HG03280 (cell line): ENCODE measurements at regions not wholly inside any gene's neighbourhood (a gene's known extent, or its start where the extent isn't known, plus 50 kb on each side); places are given as distances from the start of the nearest gene placed in this dataset.
"Not testable (repeated sequence)": the region's sequence is repeated elsewhere in the genome, so short reads cannot be mapped to it uniquely, and the experiment has no call there.

Experiments used
- ATAC-seq: cut with Tn5 transposase; IDR thresholded peaks from one replicate; pipeline ENCODE4 v1.9.1; 2021; ENCODE audit warnings: mild to moderate bottlenecking, moderate library complexity; ENCODE audit not compliant: unreplicated experiment

DNA sequence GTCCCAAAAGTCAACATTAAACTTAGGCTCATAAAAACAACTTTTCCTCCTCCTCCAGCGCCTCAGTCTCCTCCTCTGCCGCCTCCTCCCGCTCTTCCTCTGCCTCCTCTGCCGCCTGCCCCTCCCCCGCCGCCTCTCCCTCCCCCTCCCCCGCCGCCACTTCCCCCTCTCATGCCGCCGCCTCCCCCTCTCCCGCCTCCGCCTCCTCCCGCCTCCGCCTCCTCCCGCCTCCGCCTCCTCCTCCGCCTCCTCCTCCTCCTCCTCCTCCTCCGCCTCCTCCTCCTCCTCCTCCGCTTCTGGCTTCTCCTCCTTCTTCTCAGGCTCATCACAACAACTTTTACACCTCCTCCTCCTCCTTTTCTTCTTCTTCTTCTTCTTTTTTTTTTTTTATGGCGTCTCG lies 599.9 kb downstream of the TMEM182 start:
- no peak for ATAC-seq

DNA sequence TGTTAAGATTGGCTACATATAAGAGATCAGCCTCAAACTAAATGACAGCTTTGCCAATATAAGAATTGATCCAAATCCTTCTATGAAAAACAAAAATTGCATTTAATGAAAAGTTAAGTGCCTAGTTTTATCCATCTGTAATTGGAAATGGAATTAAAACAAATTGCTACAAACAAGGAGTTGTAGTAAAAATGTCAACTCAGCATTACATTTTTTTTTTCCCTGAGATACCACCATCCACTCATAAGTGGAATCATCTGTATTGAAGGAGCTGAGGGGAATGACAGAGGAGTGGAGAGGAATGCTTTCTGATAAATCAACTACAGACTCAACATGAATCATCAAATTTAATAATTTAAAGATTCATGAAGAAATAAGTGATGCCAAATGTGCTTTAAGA lies 601.8 kb downstream of the TMEM182 start:
- ATAC-seq, result no peak

- ATAC-seq, result no peak
These were observed 602.3 kb downstream of the TMEM182 start for GRCh38 chr2:103364177-103364576.

DNA sequence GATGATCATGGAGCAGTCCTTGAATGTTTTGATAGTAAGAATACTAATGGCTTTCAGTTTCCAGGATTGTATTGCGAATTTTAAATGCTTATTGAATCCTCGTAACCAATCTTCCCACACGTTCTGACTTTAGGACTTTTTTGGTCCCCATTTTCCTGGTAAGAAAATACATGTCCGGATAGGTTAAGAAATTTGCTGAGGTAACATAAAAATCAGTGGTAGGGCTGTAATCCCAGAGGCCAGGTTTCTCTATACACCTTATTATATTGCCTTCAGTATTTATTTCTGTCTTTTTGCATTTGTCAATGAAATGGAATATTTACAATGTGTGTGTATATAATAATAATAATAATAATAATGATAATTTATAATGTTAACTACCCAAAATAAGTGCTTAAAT lies 603.2 kb downstream of the TMEM182 start:
- ATAC-seq, result no peak

GRCh38 chr2:103367877-103368276 lies 606.0 kb downstream of the TMEM182 start:
- ATAC-seq, result no peak

- no peak for ATAC-seq
These were observed 621.7 kb downstream of the TMEM182 start for GRCh38 chr2:103383541-103383940.

DNA sequence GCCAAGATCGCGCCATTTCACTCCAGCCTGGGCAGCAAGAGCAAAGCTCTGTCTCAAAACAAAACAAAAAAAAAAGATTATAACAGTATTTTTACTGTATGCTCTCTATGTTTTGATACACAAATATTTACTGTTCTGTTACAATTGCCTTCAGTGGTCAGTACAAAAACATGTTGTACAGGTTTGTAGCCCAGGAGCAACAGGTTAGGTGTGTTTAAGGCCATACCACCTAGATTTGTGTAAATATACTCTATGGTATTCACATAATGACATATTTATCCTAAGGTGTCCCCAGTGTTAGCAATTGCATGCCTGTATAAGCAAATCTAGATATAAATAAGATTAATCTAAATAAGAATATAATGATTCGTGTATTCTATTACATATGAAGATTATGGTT lies 625.0 kb downstream of the TMEM182 start:
- ATAC-seq, result no peak

DNA sequence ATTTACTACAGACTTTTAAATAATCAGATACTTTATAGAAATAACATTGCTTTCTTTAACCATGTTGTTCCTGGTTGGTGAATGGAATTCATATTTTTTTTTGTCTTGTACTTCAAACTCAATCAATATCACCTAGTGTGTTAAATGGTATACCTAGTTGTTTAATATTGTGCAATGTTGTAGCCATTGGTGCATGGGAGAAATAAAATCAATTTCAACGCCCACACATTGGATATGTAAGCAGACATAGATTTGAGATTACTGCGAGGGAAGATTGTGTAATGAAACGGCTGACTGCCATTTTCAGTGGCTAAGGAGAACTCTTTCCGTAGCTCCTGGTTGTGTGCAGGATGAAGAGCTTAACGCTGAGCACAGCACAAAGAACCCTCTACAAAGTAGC lies 626.1 kb downstream of the TMEM182 start:
- ATAC-seq, result no peak

DNA sequence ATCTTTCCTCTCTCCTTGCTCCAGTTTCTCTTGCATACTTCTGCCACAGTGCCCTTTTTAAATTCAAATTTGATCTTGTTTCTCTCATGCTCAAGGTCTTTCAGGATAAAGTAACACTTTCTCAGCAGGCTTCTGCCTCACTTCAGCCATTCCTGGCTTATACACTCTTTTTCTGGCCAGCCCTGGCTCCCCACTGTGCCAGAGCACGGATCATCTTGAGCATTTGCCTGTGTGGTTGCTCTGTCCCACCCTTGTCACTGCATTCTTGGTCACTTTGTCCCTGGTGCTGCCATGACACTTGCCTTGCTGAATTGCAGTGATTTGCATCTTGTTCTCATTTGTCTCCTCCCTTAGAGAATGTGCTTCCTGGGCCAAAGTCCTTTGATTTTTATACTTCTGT lies 634.3 kb downstream of the TMEM182 start:
- no peak for ATAC-seq

DNA sequence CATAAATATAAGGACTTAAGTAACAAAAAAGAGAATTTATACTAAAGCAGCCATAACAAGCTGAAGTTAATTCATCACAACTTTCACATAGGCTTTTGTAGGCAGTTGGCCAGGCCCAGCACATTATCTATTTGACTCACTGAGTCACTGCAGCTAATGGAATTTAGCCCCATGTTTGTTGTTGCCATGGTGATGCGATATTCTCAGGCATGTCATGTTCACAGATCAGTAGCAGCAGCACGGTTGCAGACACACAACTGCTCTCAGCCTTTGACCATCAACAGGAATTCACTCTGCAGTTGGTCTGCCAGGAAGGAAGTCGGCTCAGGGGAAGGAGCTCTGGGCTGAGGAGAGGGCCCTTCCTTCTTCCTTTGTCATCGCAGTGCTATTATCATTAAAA lies 639.8 kb downstream of the TMEM182 start:
- no peak for ATAC-seq

GRCh38 chr2:103402336-103402735 lies 640.5 kb downstream of the TMEM182 start:
- no peak for ATAC-seq

DNA sequence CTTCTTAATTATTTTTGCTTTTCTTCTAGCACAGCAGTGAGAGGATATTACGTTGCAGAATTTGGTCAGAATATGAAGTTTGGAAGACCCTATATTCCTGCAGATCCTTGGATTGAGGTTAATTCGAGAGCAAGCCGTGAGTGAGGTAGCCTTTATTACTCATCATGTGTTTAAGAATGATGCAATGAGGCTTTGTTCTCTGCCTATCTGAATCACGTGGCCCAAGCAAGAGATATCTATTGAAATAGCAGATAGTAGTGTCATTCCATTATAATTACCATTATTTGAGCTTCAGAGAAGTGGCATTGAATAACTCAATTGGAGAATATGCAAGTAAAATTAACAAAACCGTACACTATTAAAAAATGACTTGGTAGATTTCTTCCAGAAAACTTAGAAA lies 641.1 kb downstream of the TMEM182 start:
- ATAC-seq, result no peak

GRCh38 chr2:103403388-103403787 lies 641.6 kb downstream of the TMEM182 start:
- not testable (repeated sequence) for ATAC-seq

DNA sequence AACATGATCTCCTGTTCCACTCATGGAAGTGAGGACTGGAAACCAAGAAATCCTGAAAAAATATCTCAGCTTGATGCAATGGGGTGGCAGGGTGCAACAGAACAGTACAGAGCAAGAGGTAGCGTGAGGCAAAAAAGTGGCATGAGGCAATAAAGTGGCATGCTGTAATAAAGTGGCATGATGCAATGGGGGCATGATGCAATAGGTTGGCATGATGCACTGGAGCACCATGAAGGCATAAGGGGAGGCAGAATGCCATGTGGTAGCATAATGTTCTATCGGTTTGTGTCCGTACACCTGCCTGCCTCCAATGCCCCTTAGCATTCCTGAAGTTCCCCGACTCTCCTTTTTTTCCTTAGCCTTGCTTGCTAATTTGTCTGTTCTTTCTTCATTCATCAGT lies 648.4 kb downstream of the TMEM182 start:
- no peak for ATAC-seq

- ATAC-seq, result no peak
These were observed 657.7 kb downstream of the TMEM182 start for GRCh38 chr2:103419506-103419905.

DNA sequence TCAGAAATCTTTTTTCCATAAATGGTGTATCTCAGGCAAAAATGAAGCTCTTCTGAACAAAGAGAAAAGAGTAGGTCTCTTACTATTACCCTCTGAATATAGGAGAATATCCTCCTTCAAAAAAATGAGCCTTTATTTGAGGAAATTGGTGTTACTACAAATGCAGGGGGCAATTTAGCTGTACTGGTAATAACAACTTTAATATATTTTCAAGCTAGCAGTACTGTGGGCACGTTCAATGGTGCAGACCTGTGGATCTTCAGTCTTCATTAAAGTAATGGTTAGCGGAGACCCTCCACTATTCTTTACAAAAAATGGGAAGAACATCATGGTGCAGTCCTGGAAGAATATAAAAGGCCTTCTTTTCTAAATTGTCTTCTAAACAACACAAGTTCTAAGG lies 661.3 kb downstream of the TMEM182 start:
- ATAC-seq, result no peak

DNA sequence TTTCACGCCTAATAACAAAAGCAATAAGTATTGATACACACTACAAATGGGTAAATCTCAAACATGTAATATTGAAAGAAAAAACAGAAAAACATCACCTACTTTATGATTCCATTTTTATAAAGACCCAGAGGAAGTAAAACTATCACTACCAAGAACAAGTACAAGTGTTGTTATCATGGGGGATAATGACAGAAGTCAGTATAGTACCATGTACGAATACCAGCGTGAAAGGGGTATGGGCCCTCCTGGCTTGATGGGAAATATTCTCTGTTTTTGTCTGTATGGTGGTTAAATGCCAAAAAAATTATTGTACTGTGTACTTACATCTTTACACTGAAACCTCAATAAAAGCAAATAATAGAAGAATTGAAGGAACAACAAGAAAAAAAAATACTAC lies 665.7 kb downstream of the TMEM182 start:
- no peak for ATAC-seq

DNA sequence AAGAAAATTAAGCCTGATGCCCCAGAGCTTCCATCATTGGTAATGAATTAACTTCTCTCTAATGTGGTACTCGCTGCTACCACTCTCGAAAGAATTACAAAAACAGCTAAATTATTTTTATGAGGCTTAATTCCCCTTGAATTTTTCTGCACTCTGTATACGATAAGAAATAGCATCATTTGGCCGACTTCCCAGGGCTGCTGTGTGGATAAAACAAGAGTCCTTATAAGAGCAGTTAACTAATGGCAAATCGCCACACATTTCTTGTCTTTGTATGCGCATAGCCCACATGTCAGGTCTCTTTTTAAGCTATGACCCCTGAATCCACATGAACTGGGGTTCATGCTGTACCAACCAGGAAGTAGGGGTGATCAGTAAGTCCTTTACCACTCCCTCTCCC lies 668.4 kb downstream of the TMEM182 start:
- ATAC-seq, result no peak

DNA sequence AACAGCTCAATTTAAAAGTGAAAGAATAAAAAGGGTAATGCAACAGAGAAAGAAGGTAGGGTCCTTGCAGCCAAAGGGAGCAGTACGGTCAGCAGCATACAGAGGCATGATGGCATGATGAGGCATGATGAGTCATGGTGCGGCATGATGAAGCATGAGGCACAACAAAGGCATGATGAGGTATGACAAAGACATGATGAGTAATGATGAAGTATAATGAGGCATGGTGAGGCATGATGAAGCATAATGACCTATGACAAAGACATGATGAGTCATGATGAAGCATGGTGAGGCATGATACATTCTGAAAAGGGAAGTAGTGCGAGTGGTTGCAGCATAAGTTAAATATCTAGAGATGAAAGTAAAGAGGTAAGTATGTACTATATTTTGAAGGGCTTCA lies 673.2 kb downstream of the TMEM182 start:
- ATAC-seq, result no peak

DNA sequence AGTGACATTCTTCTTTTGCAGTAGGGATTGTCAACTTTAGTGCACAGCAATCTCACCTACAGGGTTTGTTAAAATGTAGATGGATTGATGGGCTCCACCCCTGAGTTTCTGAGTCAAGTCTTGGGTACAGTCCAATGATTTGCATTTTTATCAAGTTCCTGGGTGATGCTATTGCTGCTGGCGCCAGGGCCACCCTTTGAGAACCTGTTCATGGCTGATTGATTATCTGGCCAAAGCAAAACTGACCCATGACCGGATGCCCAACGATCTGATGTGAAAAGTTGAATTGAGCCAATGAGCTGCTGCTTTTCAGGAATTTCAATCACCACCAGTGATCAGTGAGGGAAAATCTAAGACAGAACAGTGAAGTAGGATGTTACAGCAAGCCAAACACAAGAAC lies 675.3 kb downstream of the TMEM182 start:
- no peak for ATAC-seq

DNA sequence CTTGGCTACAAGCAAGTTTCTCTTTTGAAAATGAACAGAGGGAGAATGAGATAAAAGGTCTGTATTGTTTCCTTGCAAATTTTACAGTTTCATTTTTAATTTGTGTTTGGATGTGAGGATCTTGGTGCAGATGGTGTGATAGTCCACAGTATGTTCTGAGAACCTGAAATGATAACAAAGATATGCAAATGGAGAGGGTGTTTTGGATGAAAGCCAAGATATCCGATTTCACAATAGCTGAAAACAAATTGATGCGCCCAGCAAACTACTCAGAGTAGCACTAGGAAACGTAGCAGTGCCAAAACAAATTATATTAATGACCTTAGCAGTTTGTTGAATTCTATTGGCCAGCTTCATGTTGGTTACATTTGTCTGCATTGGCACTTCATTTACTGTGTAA lies 683.5 kb downstream of the TMEM182 start:
- no peak for ATAC-seq

DNA sequence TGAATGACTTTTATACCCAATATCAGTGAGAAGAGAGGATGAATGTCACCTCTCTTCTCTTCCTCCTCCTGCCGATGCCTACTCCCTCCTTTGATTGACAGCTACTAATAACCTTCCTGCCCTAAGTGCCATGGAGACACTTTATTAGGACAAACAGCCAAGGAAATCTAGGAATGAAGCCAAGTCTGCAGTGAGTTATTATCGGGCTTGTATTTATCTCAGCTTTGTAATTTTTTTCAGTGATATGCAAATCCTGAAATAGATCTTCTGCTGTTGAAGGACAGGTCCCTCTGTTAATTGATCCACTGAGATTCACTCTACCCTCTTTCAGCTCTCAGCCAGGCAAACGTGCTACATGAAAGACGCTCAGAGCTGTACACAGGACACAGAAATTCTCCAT lies 686.7 kb downstream of the TMEM182 start:
- no peak for ATAC-seq

DNA sequence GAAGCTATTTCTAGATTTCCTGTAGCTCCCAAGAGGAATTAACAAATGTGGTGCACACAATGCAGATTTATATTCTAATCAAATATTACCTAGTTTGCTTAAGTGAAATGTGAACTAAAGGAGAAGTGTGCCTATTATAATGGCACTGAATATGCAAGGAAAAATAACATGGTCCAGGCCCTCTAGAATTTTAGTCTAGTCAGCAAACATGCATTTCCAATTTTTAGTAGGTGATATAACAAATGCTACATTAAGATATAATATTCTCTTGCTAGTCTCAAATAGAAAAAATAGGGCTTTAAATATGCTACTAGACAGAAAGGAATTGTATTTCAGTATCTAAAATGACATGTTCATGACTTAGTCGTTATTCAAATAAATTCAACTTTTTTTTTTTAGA lies 689.5 kb downstream of the TMEM182 start:
- ATAC-seq, result no peak

DNA sequence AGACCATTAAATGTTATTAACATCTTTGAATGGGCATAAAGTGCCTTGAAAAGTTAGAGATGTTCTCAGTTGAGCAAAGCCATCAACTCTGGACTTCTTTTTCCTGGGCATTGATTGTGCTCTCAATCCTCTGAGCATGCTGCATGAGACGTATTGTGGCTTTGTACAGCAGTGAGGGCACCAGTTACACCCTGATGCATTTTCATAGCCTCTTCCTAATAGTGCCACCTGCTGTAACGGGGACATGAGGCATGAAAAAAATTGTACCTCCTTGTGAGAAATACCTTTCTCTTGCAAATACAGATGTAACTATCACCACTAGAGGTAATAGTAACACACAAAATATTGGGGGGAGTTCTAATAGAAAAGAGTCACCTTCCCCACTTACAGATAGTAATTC lies 697.5 kb downstream of the TMEM182 start:
- ATAC-seq, result no peak
